H9 (cell line): ENCODE measurements at regions not wholly inside any gene's neighbourhood (a gene's known extent, or its start where the extent isn't known, plus 50 kb on each side); places are given as distances from the start of the nearest gene placed in this dataset.

Experiments used
- DNase-seq: peaks from one replicate; pipeline ENCODE4 v3.0.0-alpha.2; 2017
- H2AFZ ChIP-seq: one replicate; pipeline ENCODE4 v1.6.1; 2013; ENCODE audit warnings: mild to moderate bottlenecking, low read length, control low read depth, moderate library complexity
- H2AK5ac ChIP-seq: 2 replicates; pipeline ENCODE4 v1.6.1; 2013; ENCODE audit warnings: low read length, control low read depth, mixed read lengths; ENCODE audit not compliant: insufficient read length
- H2BK120ac ChIP-seq: one replicate; pipeline ENCODE4 v1.6.1; 2013; ENCODE audit warnings: low read depth, mild to moderate bottlenecking, low read length, control low read depth, inconsistent platforms; ENCODE audit not compliant: poor library complexity, severe bottlenecking
- H2BK12ac ChIP-seq: 2 replicates; pipeline ENCODE4 v1.6.1; 2013; ENCODE audit warnings: low read length, control low read depth, mixed read lengths, low read depth; ENCODE audit not compliant: insufficient read length
- H2BK15ac ChIP-seq: 2 replicates; pipeline ENCODE4 v1.6.1; 2013; ENCODE audit warnings: low read depth, low read length, control low read depth
- H2BK20ac ChIP-seq: one replicate; pipeline ENCODE4 v1.6.1; 2013; ENCODE audit warnings: low read depth, mild to moderate bottlenecking, low read length, control low read depth, inconsistent platforms; ENCODE audit not compliant: poor library complexity, severe bottlenecking
- H2BK5ac ChIP-seq: 2 replicates; pipeline ENCODE4 v1.6.1; 2013; ENCODE audit warnings: low read length, control low read depth, mixed read lengths; ENCODE audit not compliant: insufficient read length
- H3K14ac ChIP-seq: 2 replicates; pipeline ENCODE4 v1.6.1; 2013; ENCODE audit warnings: low read length, control low read depth; ENCODE audit not compliant: insufficient read depth
- H3K18ac ChIP-seq: 2 replicates; pipeline ENCODE4 v1.6.1; 2013; ENCODE audit warnings: low read depth, mild to moderate bottlenecking, mixed read lengths, low read length, control low read depth; ENCODE audit not compliant: insufficient read length
- H3K23ac ChIP-seq: 2 replicates; pipeline ENCODE4 v1.6.1; 2013; ENCODE audit warnings: low read length, control low read depth, mixed read lengths, low read depth; ENCODE audit not compliant: insufficient read length
- H3K23me2 ChIP-seq: 2 replicates; pipeline ENCODE4 v1.6.1; 2013; ENCODE audit warnings: low read depth, mild to moderate bottlenecking, mixed read lengths, low read length, control low read depth; ENCODE audit not compliant: insufficient read length, poor library complexity, severe bottlenecking
- H3K27ac ChIP-seq: 2 replicates; pipeline ENCODE4 v1.5.1; 2013; ENCODE audit warnings: low read length, control low read depth, mixed read lengths, low read depth; ENCODE audit not compliant: insufficient read length
- H3K27me3 ChIP-seq: 2 replicates; pipeline ENCODE4 v1.6.1; 2013; ENCODE audit warnings: low read length, control low read depth, inconsistent platforms; ENCODE audit not compliant: insufficient read depth
- H3K4ac ChIP-seq: 2 replicates; pipeline ENCODE4 v1.6.1; 2013; ENCODE audit warnings: low read depth, mild to moderate bottlenecking, control low read depth, inconsistent platforms, low read length, moderate library complexity
- H3K4me1 ChIP-seq: 2 replicates; pipeline ENCODE4 v1.6.1; 2013; ENCODE audit warnings: low read length, control low read depth, inconsistent platforms; ENCODE audit not compliant: insufficient read depth
- H3K4me2 ChIP-seq: 2 replicates; pipeline ENCODE4 v1.6.1; 2013; ENCODE audit warnings: low read length, control low read depth, mixed read lengths; ENCODE audit not compliant: insufficient read length, insufficient read depth
- H3K56ac ChIP-seq: 2 replicates; pipeline ENCODE4 v1.6.1; 2013; ENCODE audit warnings: low read depth, mild to moderate bottlenecking, mixed read lengths, low read length, control low read depth; ENCODE audit not compliant: insufficient read length
- H3K79me1 ChIP-seq: 2 replicates; pipeline ENCODE4 v1.6.1; 2013; ENCODE audit warnings: low read depth, mild to moderate bottlenecking, moderate library complexity, low read length, control low read depth, inconsistent platforms; ENCODE audit not compliant: insufficient read depth, poor library complexity, severe bottlenecking
- H3K79me2 ChIP-seq: 2 replicates; pipeline ENCODE4 v1.6.1; 2013; ENCODE audit warnings: low read length, control low read depth, inconsistent platforms; ENCODE audit not compliant: insufficient read depth
- H3K9ac ChIP-seq: 2 replicates; pipeline ENCODE4 v1.6.1; 2013; ENCODE audit warnings: low read length, control low read depth, mixed read lengths; ENCODE audit not compliant: insufficient read length; ENCODE audit errors: extremely low read depth
- H3K9me3 ChIP-seq: one replicate; pipeline ENCODE4 v1.6.1; 2013; ENCODE audit warnings: low read depth, low read length, inconsistent platforms; ENCODE audit not compliant: control insufficient read depth
- H3T11ph ChIP-seq: one replicate; pipeline ENCODE4 v1.6.1; 2013; ENCODE audit warnings: mild to moderate bottlenecking, low read length, control low read depth, inconsistent platforms
- H4K20me1 ChIP-seq: one replicate; pipeline ENCODE4 v1.6.1; 2013; ENCODE audit not compliant: control insufficient read depth, insufficient read length, insufficient read depth
- H4K5ac ChIP-seq: 2 replicates; pipeline ENCODE4 v1.6.1; 2013; ENCODE audit warnings: low read depth, mild to moderate bottlenecking, mixed read lengths, low read length, control low read depth; ENCODE audit not compliant: insufficient read length
- H4K8ac ChIP-seq: replicated peaks from 2 replicates; pipeline ENCODE4 v1.6.1; 2013; ENCODE audit warnings: low read length, control low read depth, mixed read lengths, low read depth; ENCODE audit not compliant: insufficient read length
- H4K91ac ChIP-seq: 2 replicates; pipeline ENCODE4 v1.6.1; 2013; ENCODE audit warnings: low read depth, mild to moderate bottlenecking, moderate library complexity, mixed read lengths, low read length, control low read depth; ENCODE audit not compliant: insufficient read length
- H3K27ac Mint-ChIP-seq, 3 experiments: 2 replicates in 2 of 3; 3 replicates in 1 of 3; pipeline ENCODE4 v1.8.0; 2020 to 2021; ENCODE audit warnings: mixed read lengths in 3 of 3, mild to moderate bottlenecking in 1 of 3, moderate library complexity in 1 of 3
- H3K27me3 Mint-ChIP-seq: 2 replicates; pipeline ENCODE4 v1.8.0; 2021; ENCODE audit warnings: low read depth, mild to moderate bottlenecking, moderate library complexity, mixed read lengths
- H3K36me3 Mint-ChIP-seq, 3 experiments: 2 replicates in 2 of 3; 3 replicates in 1 of 3; pipeline ENCODE4 v1.8.0; 2020 to 2021; ENCODE audit warnings: low read depth in 3 of 3, mixed read lengths in 3 of 3; ENCODE audit not compliant: insufficient read depth in 1 of 3
- H3K4me1 Mint-ChIP-seq, 2 experiments: 2 replicates each; pipeline ENCODE4 v1.8.0; 2020; ENCODE audit warnings: mixed read lengths in 2 of 2
- H3K4me3 Mint-ChIP-seq, 2 experiments: 2 replicates in 1 of 2; 3 replicates in 1 of 2; pipeline ENCODE4 v1.8.0; 2020 to 2021; ENCODE audit warnings: mild to moderate bottlenecking in 2 of 2, mixed read lengths in 2 of 2, moderate library complexity in 1 of 2
- H3K9me3 Mint-ChIP-seq, 2 experiments: 2 replicates in 1 of 2; 3 replicates in 1 of 2; pipeline ENCODE4 v1.8.0; 2020; ENCODE audit warnings: mild to moderate bottlenecking in 2 of 2, mixed read lengths in 2 of 2, moderate library complexity in 1 of 2
- WGBS: extraction: QIAGEN DNeasy Blood & Tissue Kit; methylation state at CpG from one replicate; pipeline ENCODE4 v1.1.7; 2013; ENCODE audit warnings: missing lambda C conversion rate, low lambda C conversion rate, mixed read lengths; ENCODE audit not compliant: insufficient read length; ENCODE audit errors: extremely low coverage; 5-methylcytosine and 5-hydroxymethylcytosine counted together
- TF ChIP-seq, protein P1 (sequence below): fragments of 200-600 bp; sonication (generic); conservative IDR thresholded peaks from 3 replicates; pipeline ENCODE4 v1.8.0; 2021; ENCODE audit warnings: antibody characterized with exemption, mild to moderate bottlenecking

- no peak overlapping the region for H4K91ac ChIP-seq
- H3K56ac ChIP-seq = no peak overlapping the region
- no peak overlapping the region for H4K5ac ChIP-seq
- H2BK5ac ChIP-seq = no peak overlapping the region
- DNase-seq = no peak
- Mint-ChIP-seq H3K36me3 (no peaks in the 10 kb centered on the region), H3K27ac (no peak overlapping the region), H3K27me3 (no peaks in the 10 kb centered on the region), H3K4me1 (no peaks in the 10 kb centered on the region), H3K4me3 (no peak overlapping the region), H3K9me3 (no peaks in the 10 kb centered on the region)
- no peak overlapping the region for H3K4me2 ChIP-seq
- no peak overlapping the region for H2BK20ac ChIP-seq
- H3K4me1 ChIP-seq = no peaks in the 10 kb centered on the region
- no peaks in the 10 kb centered on the region for H3K27me3 ChIP-seq
- TF ChIP-seq, protein P1, sequence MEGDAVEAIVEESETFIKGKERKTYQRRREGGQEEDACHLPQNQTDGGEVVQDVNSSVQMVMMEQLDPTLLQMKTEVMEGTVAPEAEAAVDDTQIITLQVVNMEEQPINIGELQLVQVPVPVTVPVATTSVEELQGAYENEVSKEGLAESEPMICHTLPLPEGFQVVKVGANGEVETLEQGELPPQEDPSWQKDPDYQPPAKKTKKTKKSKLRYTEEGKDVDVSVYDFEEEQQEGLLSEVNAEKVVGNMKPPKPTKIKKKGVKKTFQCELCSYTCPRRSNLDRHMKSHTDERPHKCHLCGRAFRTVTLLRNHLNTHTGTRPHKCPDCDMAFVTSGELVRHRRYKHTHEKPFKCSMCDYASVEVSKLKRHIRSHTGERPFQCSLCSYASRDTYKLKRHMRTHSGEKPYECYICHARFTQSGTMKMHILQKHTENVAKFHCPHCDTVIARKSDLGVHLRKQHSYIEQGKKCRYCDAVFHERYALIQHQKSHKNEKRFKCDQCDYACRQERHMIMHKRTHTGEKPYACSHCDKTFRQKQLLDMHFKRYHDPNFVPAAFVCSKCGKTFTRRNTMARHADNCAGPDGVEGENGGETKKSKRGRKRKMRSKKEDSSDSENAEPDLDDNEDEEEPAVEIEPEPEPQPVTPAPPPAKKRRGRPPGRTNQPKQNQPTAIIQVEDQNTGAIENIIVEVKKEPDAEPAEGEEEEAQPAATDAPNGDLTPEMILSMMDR = no peak
- H3K18ac ChIP-seq = no peak overlapping the region
- H3K27ac ChIP-seq = no peak overlapping the region
- no peak overlapping the region for H3K4ac ChIP-seq
- H2AK5ac ChIP-seq = no peak overlapping the region
- H4K8ac ChIP-seq = no peak overlapping the region
- H3K23me2 ChIP-seq = no peaks in the 10 kb centered on the region
- H2AFZ ChIP-seq = no peak overlapping the region
- no peaks in the 10 kb centered on the region for H3K9me3 ChIP-seq
- H3K79me2 ChIP-seq = no peaks in the 10 kb centered on the region
- no peaks in the 10 kb centered on the region for H3K79me1 ChIP-seq
- no peaks in the 10 kb centered on the region for H4K20me1 ChIP-seq
- H3K23ac ChIP-seq = no peak overlapping the region
- no peak overlapping the region for H3T11ph ChIP-seq
- no peak overlapping the region for H3K14ac ChIP-seq
- no CpG with 5 or more reads among the region's 2 CpGs for WGBS
- no peak overlapping the region for H2BK120ac ChIP-seq
- no peak overlapping the region for H3K9ac ChIP-seq
- no peak overlapping the region for H2BK15ac ChIP-seq
- no peak overlapping the region for H2BK12ac ChIP-seq
Measured at GRCh38 chr4:45841791-45842190, 282.1 kb downstream of the GABRG1 start.
